Mucosa of gallbladder (tissue), 1 donor: ENCODE measurements at regions not wholly inside any gene's neighbourhood (a gene's known extent, or its start where the extent isn't known, plus 50 kb on each side); places are given as distances from the start of the nearest gene placed in this dataset.
"Not testable (repeated sequence)": the region's sequence is repeated elsewhere in the genome, so short reads cannot be mapped to it uniquely, and the experiment has no call there.

Source experiments
- DNase-seq: peaks from one replicate; pipeline ENCODE4 v3.0.0-alpha.2; 2020; ENCODE audit warnings: low spot score
- donor health status: DM: no; HTN: no; CAD: no.

- DNase-seq, result not testable (repeated sequence)
Measured at GRCh38 chr15:20237256-20238020, 304.2 kb downstream of the GOLGA6L6 start.

- DNase-seq, result not testable (repeated sequence)
Measured at GRCh38 chr15:20235728-20236127, 305.9 kb downstream of the GOLGA6L6 start.

- not testable (repeated sequence) for DNase-seq
Measured at GRCh38 chr15:20234006-20234540, 307.5 kb downstream of the GOLGA6L6 start.

GRCh38 chr15:20232457-20232856 is 309.1 kb downstream of the GOLGA6L6 start:
- DNase-seq, result not testable (repeated sequence)

GRCh38 chr15:20230656-20231055 is 310.9 kb downstream of the GOLGA6L6 start:
- DNase-seq, result not testable (repeated sequence)

GRCh38 chr15:20228791-20229190 is 312.8 kb downstream of the GOLGA6L6 start:
- DNase-seq, result not testable (repeated sequence)

GRCh38 chr15:20227119-20227853 is 314.3 kb downstream of the GOLGA6L6 start:
- DNase-seq, result not testable (repeated sequence)

- not testable (repeated sequence) for DNase-seq
Measured at GRCh38 chr15:20226531-20226930, 315.1 kb downstream of the GOLGA6L6 start.

GRCh38 chr15:20221063-20221462 is 320.5 kb downstream of the GOLGA6L6 start:
- not testable (repeated sequence) for DNase-seq

- DNase-seq, result not testable (repeated sequence)
Measured at GRCh38 chr15:20219171-20219570, 322.4 kb downstream of the GOLGA6L6 start.

- DNase-seq, result not testable (repeated sequence)
Measured at GRCh38 chr15:20215700-20216099, 325.9 kb downstream of the GOLGA6L6 start.

- not testable (repeated sequence) for DNase-seq
Measured at GRCh38 chr15:20214101-20214500, 327.5 kb downstream of the GOLGA6L6 start.

GRCh38 chr15:20211508-20211907 is 330.1 kb downstream of the GOLGA6L6 start:
- DNase-seq, result not testable (repeated sequence)

GRCh38 chr15:20209973-20210372 is 331.6 kb downstream of the GOLGA6L6 start:
- not testable (repeated sequence) for DNase-seq

- not testable (repeated sequence) for DNase-seq
Measured at GRCh38 chr15:20207607-20208006, 334.0 kb downstream of the GOLGA6L6 start.

- DNase-seq, result not testable (repeated sequence)
Measured at GRCh38 chr15:20207198-20207597, 334.4 kb downstream of the GOLGA6L6 start.

- not testable (repeated sequence) for DNase-seq
Measured at GRCh38 chr15:20204177-20204866, 337.3 kb downstream of the GOLGA6L6 start.

GRCh38 chr15:20203649-20204150 is 337.9 kb downstream of the GOLGA6L6 start:
- not testable (repeated sequence) for DNase-seq

- not testable (repeated sequence) for DNase-seq
Measured at GRCh38 chr15:20194591-20195198, 346.9 kb downstream of the GOLGA6L6 start.

- peak; percentile 11 for DNase-seq
Measured at GRCh38 chr15:20192982-20193929, 348.3 kb downstream of the GOLGA6L6 start.
